ENCODE measurements at regions not wholly inside any gene's neighbourhood (a gene's known extent, or its start where the extent isn't known, plus 50 kb on each side); places are given as distances from the start of the nearest gene placed in this dataset.
"Not testable (repeated sequence)": the region's sequence is repeated elsewhere in the genome, so short reads cannot be mapped to it uniquely, and the experiment has no call there.

- not testable (repeated sequence) for H3K4me1 Mint-ChIP-seq; H2AK5ac ChIP-seq (ENCODE audit: insufficient read length, low read length); H4K91ac ChIP-seq (ENCODE audit: insufficient read length, low read depth, low read length); H3K79me1 ChIP-seq (ENCODE audit: insufficient read depth, low read depth, low read length, poor library complexity, severe bottlenecking); H3K79me2 ChIP-seq (ENCODE audit: insufficient read depth, low read length); H3K4me1 ChIP-seq (ENCODE audit: insufficient read depth, low read length); H2BK12ac ChIP-seq (ENCODE audit: insufficient read length, low read depth, low read length); H4K5ac ChIP-seq (ENCODE audit: insufficient read length, low read depth, low read length); DNase-seq; H4K8ac ChIP-seq (replicated peaks; ENCODE audit: insufficient read length, low read depth, low read length); H3K27ac Mint-ChIP-seq; H3T11ph ChIP-seq (ENCODE audit: low read length); H2BK15ac ChIP-seq (ENCODE audit: low read depth, low read length); H3K27ac ChIP-seq (ENCODE audit: insufficient read length, low read depth, low read length); H3K14ac ChIP-seq (ENCODE audit: insufficient read depth, low read length); H3K9me3 Mint-ChIP-seq; H2BK20ac ChIP-seq (ENCODE audit: low read depth, low read length, poor library complexity, severe bottlenecking); H3K4me2 ChIP-seq (ENCODE audit: insufficient read depth, insufficient read length, low read length); H3K9ac ChIP-seq (ENCODE audit: extremely low read depth, insufficient read length, low read length); H3K9me3 ChIP-seq (ENCODE audit: control insufficient read depth, low read depth, low read length); H3K23me2 ChIP-seq (ENCODE audit: insufficient read length, low read depth, low read length, poor library complexity, severe bottlenecking); H3K23ac ChIP-seq (ENCODE audit: insufficient read length, low read depth, low read length); H3K4ac ChIP-seq (ENCODE audit: low read depth, low read length); H3K27me3 Mint-ChIP-seq (ENCODE audit: low read depth); H2BK120ac ChIP-seq (ENCODE audit: low read depth, low read length, poor library complexity, severe bottlenecking); H4K20me1 ChIP-seq (ENCODE audit: control insufficient read depth, insufficient read depth, insufficient read length); H2AFZ ChIP-seq (ENCODE audit: low read length); H3K18ac ChIP-seq (ENCODE audit: insufficient read length, low read depth, low read length); H2BK5ac ChIP-seq (ENCODE audit: insufficient read length, low read length); H3K4me3 Mint-ChIP-seq; H3K27me3 ChIP-seq (ENCODE audit: insufficient read depth, low read length); H3K56ac ChIP-seq (ENCODE audit: insufficient read length, low read depth, low read length)
- no CpG with 5 or more reads among the region's 28 CpGs for WGBS (ENCODE audit: extremely low coverage, insufficient read length, low lambda C conversion rate)
- H3K36me3 Mint-ChIP-seq (ENCODE audit: insufficient read depth in 1 of 3, low read depth in 3 of 3), result peaks cover 9 to 34% (median 21%) of the 10 kb centered on the region in 3 experiments; a peak in 6 of 7 replicates
Measured at GRCh38 chr12:9312406-9313392, 104.5 kb upstream of the PZP start.

DNA sequence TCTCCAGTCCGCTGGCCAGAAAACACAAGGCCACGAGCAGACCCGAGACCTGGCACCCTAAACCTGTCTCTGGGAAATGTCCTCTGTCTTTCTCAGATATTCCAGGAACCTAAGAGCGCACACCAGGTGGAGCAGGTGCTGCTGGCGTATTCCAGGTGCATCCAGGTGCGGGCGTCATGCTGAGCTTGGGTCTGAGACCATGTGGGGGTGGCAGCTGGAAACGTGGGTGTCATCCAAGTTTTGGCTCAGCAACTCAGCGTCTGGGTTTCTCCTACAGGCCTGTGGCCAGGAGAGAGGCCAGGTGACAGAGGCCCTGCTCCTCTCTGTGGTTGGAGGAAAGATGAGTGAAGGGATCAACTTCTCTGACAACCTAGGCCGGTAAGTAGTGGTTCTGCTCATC, 103.3 kb upstream of the PZP start:
- not testable (repeated sequence) for H3T11ph ChIP-seq (ENCODE audit: low read length); H4K8ac ChIP-seq (replicated peaks; ENCODE audit: insufficient read length, low read depth, low read length); H2AK5ac ChIP-seq (ENCODE audit: insufficient read length, low read length); H3K4me1 Mint-ChIP-seq; H3K9me3 ChIP-seq (ENCODE audit: control insufficient read depth, low read depth, low read length); H2AFZ ChIP-seq (ENCODE audit: low read length); H3K27ac ChIP-seq (ENCODE audit: insufficient read length, low read depth, low read length); H3K56ac ChIP-seq (ENCODE audit: insufficient read length, low read depth, low read length); H3K23me2 ChIP-seq (ENCODE audit: insufficient read length, low read depth, low read length, poor library complexity, severe bottlenecking); H2BK20ac ChIP-seq (ENCODE audit: low read depth, low read length, poor library complexity, severe bottlenecking); H2BK12ac ChIP-seq (ENCODE audit: insufficient read length, low read depth, low read length); H3K79me1 ChIP-seq (ENCODE audit: insufficient read depth, low read depth, low read length, poor library complexity, severe bottlenecking); H3K4me1 ChIP-seq (ENCODE audit: insufficient read depth, low read length); H3K4ac ChIP-seq (ENCODE audit: low read depth, low read length); H3K9me3 Mint-ChIP-seq; H3K27me3 ChIP-seq (ENCODE audit: insufficient read depth, low read length); H3K27ac Mint-ChIP-seq; H3K9ac ChIP-seq (ENCODE audit: extremely low read depth, insufficient read length, low read length); H3K4me3 Mint-ChIP-seq; H4K5ac ChIP-seq (ENCODE audit: insufficient read length, low read depth, low read length); H3K23ac ChIP-seq (ENCODE audit: insufficient read length, low read depth, low read length); H3K79me2 ChIP-seq (ENCODE audit: insufficient read depth, low read length); H2BK120ac ChIP-seq (ENCODE audit: low read depth, low read length, poor library complexity, severe bottlenecking); H4K20me1 ChIP-seq (ENCODE audit: control insufficient read depth, insufficient read depth, insufficient read length); H3K4me2 ChIP-seq (ENCODE audit: insufficient read depth, insufficient read length, low read length); H3K14ac ChIP-seq (ENCODE audit: insufficient read depth, low read length); H3K18ac ChIP-seq (ENCODE audit: insufficient read length, low read depth, low read length); H2BK15ac ChIP-seq (ENCODE audit: low read depth, low read length); H4K91ac ChIP-seq (ENCODE audit: insufficient read length, low read depth, low read length); H2BK5ac ChIP-seq (ENCODE audit: insufficient read length, low read length); H3K27me3 Mint-ChIP-seq (ENCODE audit: low read depth); DNase-seq
- WGBS (ENCODE audit: extremely low coverage, insufficient read length, low lambda C conversion rate), result no CpG with 5 or more reads among the region's 10 CpGs
- peaks cover 9 to 34% (median 21%) of the 10 kb centered on the region in 3 experiments; a peak in 6 of 7 replicates for H3K36me3 Mint-ChIP-seq (ENCODE audit: insufficient read depth in 1 of 3, low read depth in 3 of 3)

Measured in H9 (cell line).